ENCODE measurements at regions not wholly inside any gene's neighbourhood (a gene's known extent, or its start where the extent isn't known, plus 50 kb on each side); places are given as distances from the start of the nearest gene placed in this dataset.

- TF ChIP-seq CTCF (conservative IDR thresholded peaks at IDR 0.05; ENCODE audit: low read depth, low read length) = no peak
- no peak for TF ChIP-seq EZH2 (IDR thresholded peaks at IDR 0.05; ENCODE audit: low read length, unreplicated experiment)
- TF ChIP-seq EZH2phosphoT487 (IDR thresholded peaks at IDR 0.05; ENCODE audit: borderline replicate concordance, low read length) = no peak
Observed at GRCh38 chr12:25793196-25793595, 165.3 kb upstream of the RASSF8 start.
